ENCODE measurements at regions not wholly inside any gene's neighbourhood (a gene's known extent, or its start where the extent isn't known, plus 50 kb on each side); places are given as distances from the start of the nearest gene placed in this dataset.

DNA sequence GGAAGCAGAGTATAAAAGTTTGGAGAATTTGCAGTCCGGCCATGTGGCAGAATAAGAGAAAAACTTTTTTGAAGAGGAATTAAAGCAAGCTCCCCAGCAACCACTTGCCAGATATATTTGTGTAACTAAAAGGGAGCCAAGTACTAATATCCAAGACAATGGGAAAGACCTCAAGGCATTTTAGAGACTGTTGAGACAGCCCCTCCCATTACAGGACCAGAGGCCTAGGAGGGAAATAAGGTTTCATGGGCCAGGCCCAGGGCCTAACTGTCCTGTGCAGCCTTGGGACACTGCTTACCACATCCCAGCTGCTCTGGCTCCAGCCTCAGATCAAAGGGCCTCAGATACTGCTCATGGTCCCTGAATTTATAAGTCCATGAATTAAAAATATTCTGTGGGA is 659.4 kb downstream of the PCDH19 start:
- no peak for DNase-seq (ENCODE audit: low read depth)
- no peak overlapping the region for H3K4me3 ChIP-seq (ENCODE audit: low read depth, low read length)

DNA sequence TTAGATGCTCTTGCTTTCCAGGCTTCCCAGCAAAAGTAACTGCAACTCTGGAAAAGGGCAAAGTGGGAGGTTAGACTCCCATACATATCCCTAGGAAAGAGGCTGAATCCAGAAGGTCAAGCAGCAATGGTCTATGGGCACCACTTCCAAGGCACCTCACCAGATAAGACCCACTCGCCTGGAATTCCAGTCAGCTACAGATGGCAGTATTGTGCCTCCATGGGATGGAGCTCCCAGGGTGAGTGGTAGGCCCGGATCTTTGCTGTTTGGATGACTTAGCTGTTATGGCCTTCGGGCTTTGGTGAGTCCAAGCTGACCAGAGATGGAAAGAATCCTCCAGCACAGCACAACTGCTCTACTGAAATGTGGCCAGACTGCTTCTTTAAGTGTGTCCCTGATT is 688.0 kb downstream of the PCDH19 start:
- no peak overlapping the region for H3K4me3 ChIP-seq (ENCODE audit: low read depth, low read length)
- no peak for DNase-seq (ENCODE audit: low read depth)

GRCh38 chrX:99719140-99719539 is 690.9 kb downstream of the PCDH19 start:
- no peak overlapping the region for H3K4me3 ChIP-seq (ENCODE audit: low read depth, low read length)
- no peak for DNase-seq (ENCODE audit: low read depth)

- no peak overlapping the region for H3K4me3 ChIP-seq (ENCODE audit: low read depth, low read length)
- DNase-seq (ENCODE audit: low read depth), result no peak
Measured at GRCh38 chrX:99717716-99718115, 692.4 kb downstream of the PCDH19 start.

DNA sequence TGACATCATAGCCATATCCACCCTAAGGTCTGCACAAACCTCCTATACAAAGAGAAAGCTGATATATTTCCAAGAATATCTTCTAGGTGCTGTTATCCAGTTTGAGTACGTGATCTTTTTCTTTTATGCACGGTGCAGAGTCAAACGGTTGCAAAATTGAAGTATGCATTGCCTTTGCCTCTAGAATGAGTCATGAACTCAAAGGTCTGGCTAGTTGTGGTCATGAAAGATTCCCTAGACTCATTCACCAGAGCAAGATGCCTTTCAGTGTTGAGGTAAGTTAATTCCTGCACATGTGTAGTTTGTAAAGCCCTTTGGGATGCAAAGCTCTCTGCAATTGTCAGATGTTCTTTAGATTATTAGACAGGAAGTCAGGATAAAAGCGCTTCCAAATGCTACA is 704.4 kb downstream of the PCDH19 start:
- H3K4me3 ChIP-seq (ENCODE audit: low read depth, low read length), result no peak overlapping the region
- DNase-seq (ENCODE audit: low read depth), result no peak

DNA sequence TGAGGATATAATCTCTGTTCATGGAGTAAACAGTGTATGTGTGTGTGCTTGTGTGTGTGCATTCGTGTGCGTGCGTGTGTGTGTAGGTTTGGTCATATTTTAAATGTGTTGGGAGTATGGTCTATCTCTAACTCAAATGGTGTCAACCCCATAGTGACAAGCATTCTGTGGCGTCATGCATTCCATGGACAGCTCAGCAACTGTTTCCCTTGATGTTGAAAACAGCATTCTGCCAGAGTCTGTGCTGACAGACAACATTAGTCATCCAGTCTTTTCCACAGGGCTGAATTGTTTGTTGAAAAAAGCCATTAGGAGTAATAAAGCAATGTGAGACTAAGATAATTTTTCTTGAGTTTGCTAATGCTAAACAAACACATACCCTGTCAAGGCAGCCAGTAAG is 706.6 kb downstream of the PCDH19 start:
- H3K4me3 ChIP-seq (ENCODE audit: low read depth, low read length), result no peak overlapping the region
- DNase-seq (ENCODE audit: low read depth), result no peak

DNA sequence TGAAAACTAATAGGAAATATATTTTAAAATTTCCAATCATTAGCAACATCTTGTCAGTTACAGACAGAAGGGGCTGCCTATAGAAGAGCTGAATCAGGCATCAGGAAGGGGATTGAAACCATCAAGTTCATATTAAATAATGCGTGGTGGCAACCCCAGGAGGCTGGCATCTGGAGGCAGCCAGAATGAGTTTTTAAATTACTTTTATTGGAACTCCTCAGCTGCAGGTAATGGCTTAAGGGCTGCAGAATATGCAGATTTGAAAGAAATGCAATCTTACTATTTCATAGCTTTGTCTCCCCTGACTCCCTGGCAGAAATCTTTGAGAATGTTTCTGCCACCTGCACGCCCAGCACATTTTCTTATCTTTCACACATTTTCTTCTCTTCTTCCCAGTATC is 711.6 kb downstream of the PCDH19 start:
- no peak overlapping the region for H3K4me3 ChIP-seq (ENCODE audit: low read depth, low read length)
- DNase-seq (ENCODE audit: low read depth), result no peak

GRCh38 chrX:99663136-99663535 is 746.9 kb downstream of the PCDH19 start:
- no peak for DNase-seq (ENCODE audit: low read depth)
- H3K4me3 ChIP-seq (ENCODE audit: low read depth, low read length), result no peak overlapping the region

DNA sequence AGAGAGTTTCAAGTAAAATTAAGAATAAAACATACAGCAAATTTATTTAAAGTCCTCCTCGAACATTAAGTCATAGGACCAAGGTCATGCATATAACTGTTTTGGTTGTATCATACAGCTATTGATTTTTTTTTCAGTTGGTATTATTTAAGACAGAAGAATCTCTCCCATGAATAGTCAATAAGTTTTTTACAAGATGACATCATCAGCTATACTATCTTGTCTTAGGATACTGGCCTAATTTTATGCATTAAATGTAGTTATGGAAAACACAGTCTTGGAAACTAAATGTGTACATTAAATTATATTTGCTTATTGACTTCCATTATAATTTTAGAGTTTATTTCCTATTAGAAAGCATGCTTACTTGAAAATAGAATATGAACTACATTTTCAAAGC is 755.9 kb downstream of the PCDH19 start:
- DNase-seq (ENCODE audit: low read depth), result no peak
- no peak overlapping the region for H3K4me3 ChIP-seq (ENCODE audit: low read depth, low read length)

DNA sequence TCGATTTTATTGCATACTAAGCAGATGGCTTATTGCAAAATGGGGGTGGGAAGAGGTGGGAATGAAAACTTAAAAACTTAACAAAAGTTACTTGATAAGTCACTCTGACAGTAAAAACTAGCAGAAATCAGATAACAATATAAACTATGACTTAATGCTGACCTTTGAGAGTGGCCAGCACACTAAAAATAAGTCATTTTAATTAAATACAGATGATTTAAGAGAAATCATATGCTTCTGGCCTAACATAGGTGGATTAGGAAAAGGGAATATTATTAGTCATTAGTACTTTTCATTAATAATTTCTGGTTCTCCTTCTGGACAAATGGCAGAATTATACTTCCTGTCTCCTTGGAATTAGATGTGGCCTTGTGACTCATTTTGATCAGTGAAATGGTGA is 756.7 kb downstream of the PCDH19 start:
- H3K4me3 ChIP-seq (ENCODE audit: low read depth, low read length), result no peak overlapping the region
- no peak for DNase-seq (ENCODE audit: low read depth)

- H3K4me3 ChIP-seq (ENCODE audit: low read depth, low read length), result no peak overlapping the region
- no peak for DNase-seq (ENCODE audit: low read depth)
Measured at GRCh38 chrX:99613041-99613440, 797.0 kb downstream of the PCDH19 start.

- H3K4me3 ChIP-seq (ENCODE audit: low read depth, low read length), result no peak overlapping the region
- no peak for DNase-seq (ENCODE audit: low read depth)
Measured at GRCh38 chrX:99603091-99603814, 806.8 kb downstream of the PCDH19 start.

DNA sequence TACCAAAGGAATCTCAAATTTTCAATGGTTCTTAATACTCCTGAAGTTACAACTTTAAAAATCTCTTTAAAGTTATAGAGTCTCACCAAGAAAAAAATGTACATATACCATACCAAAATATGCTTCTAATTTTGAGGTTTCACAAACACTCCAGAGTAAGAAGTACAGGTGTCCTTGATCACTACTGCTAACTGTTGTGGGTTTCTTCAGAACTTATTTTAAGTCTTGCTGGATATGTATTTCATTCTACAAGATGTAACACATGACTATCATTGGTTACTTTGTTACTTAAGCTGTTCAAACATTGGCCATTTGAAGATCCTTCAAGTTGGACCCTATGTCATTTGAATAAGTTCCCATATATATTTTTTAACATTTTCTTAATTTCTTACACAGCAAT is 808.0 kb downstream of the PCDH19 start:
- no peak overlapping the region for H3K4me3 ChIP-seq (ENCODE audit: low read depth, low read length)
- no peak for DNase-seq (ENCODE audit: low read depth)

GRCh38 chrX:99588936-99589335 is 821.1 kb downstream of the PCDH19 start:
- no peak for DNase-seq (ENCODE audit: low read depth)

GRCh38 chrX:99572711-99573110 is 837.4 kb downstream of the PCDH19 start:
- H3K4me3 ChIP-seq (ENCODE audit: low read depth, low read length), result no peak overlapping the region
- no peak for DNase-seq (ENCODE audit: low read depth)

More at GRCh38 chrX:99588936-99589335, 821.1 kb downstream of the PCDH19 start:
- H3K4me3 ChIP-seq (ENCODE audit: low read depth, low read length), result no peak overlapping the region

DNA sequence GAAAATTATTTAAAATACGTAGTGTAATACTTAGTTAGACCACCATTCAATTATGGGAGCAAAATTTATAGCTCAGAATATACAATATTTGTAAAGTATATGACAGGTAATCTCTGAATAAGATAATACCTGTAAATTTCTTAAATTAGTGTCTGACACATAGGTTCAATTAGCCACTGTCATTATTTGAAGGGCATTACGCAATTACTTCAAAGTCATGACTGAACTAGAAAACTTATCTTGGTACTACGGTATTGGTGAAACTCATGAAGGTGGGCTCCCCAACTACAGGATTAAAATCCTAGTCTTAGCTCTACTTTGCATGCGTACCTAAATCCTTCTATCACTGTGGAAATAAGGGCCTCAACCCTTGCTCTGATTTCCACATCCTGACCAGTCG is 860.7 kb downstream of the PCDH19 start:
- DNase-seq (ENCODE audit: low read depth), result no peak
- no peak overlapping the region for H3K4me3 ChIP-seq (ENCODE audit: low read depth, low read length)

DNA sequence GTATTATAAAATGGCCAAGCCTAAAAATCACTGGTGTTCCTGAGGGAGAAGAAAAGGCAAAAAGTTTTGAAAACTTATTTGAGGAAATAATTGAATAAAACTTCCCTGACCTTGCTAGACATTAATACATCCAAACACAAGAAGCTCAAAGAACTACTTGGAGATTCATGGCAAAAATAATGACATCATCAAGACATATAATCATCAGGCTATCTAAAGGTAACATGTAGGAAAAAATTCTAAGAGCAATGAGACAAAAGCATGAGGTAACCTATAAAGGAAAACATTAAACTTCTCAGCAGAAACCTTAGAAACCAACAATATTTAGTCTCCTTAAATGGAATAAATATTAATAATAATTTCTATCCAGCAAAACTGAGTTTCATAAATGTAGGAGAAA is 887.6 kb downstream of the PCDH19 start:
- DNase-seq (ENCODE audit: low read depth), result no peak
- no peak overlapping the region for H3K4me3 ChIP-seq (ENCODE audit: low read depth, low read length)

GRCh38 chrX:99507768-99508167 is 902.3 kb downstream of the PCDH19 start:
- H3K4me3 ChIP-seq (ENCODE audit: low read depth, low read length), result no peak overlapping the region
- no peak for DNase-seq (ENCODE audit: low read depth)

DNA sequence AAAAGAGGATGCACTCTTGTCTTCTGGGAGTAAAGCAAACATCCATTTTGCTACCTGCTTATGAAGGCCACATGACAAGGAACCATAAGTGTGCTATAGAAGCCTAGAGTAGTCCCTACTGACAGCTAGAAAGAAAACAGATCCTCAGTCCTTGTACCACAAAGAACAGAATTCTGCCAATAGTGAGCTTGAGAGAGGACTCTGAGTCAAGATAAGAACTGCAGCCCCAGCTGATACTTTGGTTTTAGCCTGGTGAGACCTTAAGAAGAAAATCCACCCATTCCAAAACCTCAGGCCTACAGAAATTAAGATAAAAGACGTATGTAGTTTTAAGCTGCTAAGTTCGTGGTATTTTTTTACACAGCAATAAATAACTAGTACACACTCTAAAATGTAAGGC is 914.6 kb downstream of the PCDH19 start:
- H3K4me3 ChIP-seq (ENCODE audit: low read depth, low read length), result no peak overlapping the region
- DNase-seq (ENCODE audit: low read depth), result no peak

- H3K4me3 ChIP-seq (ENCODE audit: low read depth, low read length), result no peak overlapping the region
- no peak for DNase-seq (ENCODE audit: low read depth)
Measured at GRCh38 chrX:99494668-99495067, 915.4 kb downstream of the PCDH19 start.

- DNase-seq (ENCODE audit: low read depth), result no peak
- no peak overlapping the region for H3K4me3 ChIP-seq (ENCODE audit: low read depth, low read length)
Measured at GRCh38 chrX:99480728-99481127, 929.3 kb downstream of the PCDH19 start.

GRCh38 chrX:99469439-99469838 is 940.6 kb downstream of the PCDH19 start:
- H3K4me3 ChIP-seq (ENCODE audit: low read depth, low read length), result no peak overlapping the region
- no peak for DNase-seq (ENCODE audit: low read depth)

Measured in skeletal muscle cell (primary cell).